Heart right ventricle (tissue), 16 donors: ENCODE measurements at regions not wholly inside any gene's neighbourhood (a gene's known extent, or its start where the extent isn't known, plus 50 kb on each side); places are given as distances from the start of the nearest gene placed in this dataset.

Source experiments
- ATAC-seq, 8 donors: fragments of 200-7000 bp; cut with Tn5 transposase; one replicate each; pipeline ENCODE4 v1.9.1; 2020; ENCODE audit warnings: mild to moderate bottlenecking in 8 of 8, moderate library complexity in 8 of 8, moderate number of reproducible peaks in 1 of 8
- DNase-seq, 2 donors: peaks; one replicate each; pipeline ENCODE4 v3.0.0-alpha.2; 2020
- H3K27ac ChIP-seq, 10 donors: fragments of 200-600 bp; sonication (generic) in 2 of 10; one replicate each; pipeline versions ENCODE4 v1.5.0 to v1.8.0; 2020 to 2022; ENCODE audit warnings: mild to moderate bottlenecking in 3 of 10
- H3K27me3 ChIP-seq, 7 donors: fragments of 200-600 bp; one replicate each; pipeline ENCODE4 v1.8.0; 2021 to 2022; ENCODE audit warnings: mild to moderate bottlenecking in 2 of 7
- H3K36me3 ChIP-seq, 9 donors: fragments of 200-600 bp; sonication (generic) in 1 of 9; one replicate each; pipeline versions ENCODE4 v1.5.0 to v1.8.0; 2020 to 2022; ENCODE audit warnings: mild to moderate bottlenecking in 2 of 9
- H3K4me1 ChIP-seq, 9 donors: fragments of 200-600 bp; sonication (generic) in 1 of 9; one replicate each; pipeline versions ENCODE4 v1.5.0 to v1.8.0; 2020 to 2022; ENCODE audit warnings: mild to moderate bottlenecking in 4 of 9
- H3K4me3 ChIP-seq, 10 donors: fragments of 200-600 bp; sonication (generic) in 2 of 10; one replicate each; pipeline versions ENCODE4 v1.5.0 to v1.8.0; 2020 to 2022; ENCODE audit warnings: mild to moderate bottlenecking in 7 of 10, moderate library complexity in 2 of 10
- H3K9me3 ChIP-seq, 11 donors: fragments of 200-600 bp in 10 of 11; sonication (generic) in 2 of 11; one replicate each; pipeline versions ENCODE4 v1.5.0 to v1.8.0; 2013 to 2022; ENCODE audit warnings: mild to moderate bottlenecking in 2 of 11, control low read depth in 1 of 11, moderate library complexity in 1 of 11
- CTCF ChIP-seq, 9 donors: fragments of 200-600 bp; sonication (generic) in 2 of 9; IDR thresholded peaks; one replicate each; pipeline versions ENCODE4 v1.5.0 to v1.8.0; 2021 to 2022; ENCODE audit warnings: antibody characterized with exemption in 9 of 9, mild to moderate bottlenecking in 5 of 9, moderate library complexity in 1 of 9
- WGBS, 2 donors: extraction: QIAGEN DNeasy Blood & Tissue Kit; methylation state at CpG; one replicate each; pipeline ENCODE4 v1.1.7; 2013; ENCODE audit warnings: inconsistent platforms in 1 of 2; 5-methylcytosine and 5-hydroxymethylcytosine counted together
- intact Hi-C, 10 donors: fragments of 100-400 bp; cut with DNase I; formaldehyde crosslinking; loops; one replicate each; pipeline versions ENCODE4 v1.11.1 to v1.14.2; 2022
- donor health status: Arrhythmogenic right ventricular cardiomyopathy.
- donor health status: ischemic (EF 13 %, LVEDD 7.1; RV severe dilation, severe dysfunction).
- donor health status: healthy with polysubstance abuse.
- donor health status: DM: no; HTN: yes; CAD: no.
- donor health status: DM: no; HTN: no; CAD: no.
- donor health status: ischemic (EF 25% LVEDD 6.9; RV normal size, moderate dysfunction).
- donor health status: ischemic (EF 25% LVEDD 5.7; RV mildly dilated, moderate dysfunction).
- donor health status: healthy.
- donor health status: DM: yes; HTN: yes; CAD: no.
- donor health status: Ischemic cardiomyopathy.
- donor health status: ischemic (EF 35%, LVEDD 5.7; RV mildly dilated, moderate dysfunction).
- donor health status: nonischemic (EF 11% LVEDD 7.7; RV severe dilation, severe dysfunction).
- donor health status: DM: yes; HTN: yes; CAD: no.
- donor health status: PGD.
- donor health status: ischemic (EF 29% LVEDD 5.4; RV normal size, mild dysfunction).
- donor health status: nonischemic (EF 23%, LVEDD 6.1; RV moderate dilation, normal function).

- 86 to 89% methylated on average over 7 of the region's 7 CpGs for WGBS, 2 donors
- DNase-seq = no peak
- intact Hi-C loops = no loop called here
- Histone ChIP-seq H3K36me3 (no peaks in the 10 kb centered on the region), H3K9me3 (peaks cover 0 to 18% (median 0%) of the 10 kb centered on the region in 11 donors), H3K27ac (no peak overlapping the region), H3K4me1 (no peaks in the 10 kb centered on the region), H3K4me3 (no peak overlapping the region), H3K27me3 (peaks cover 0 to 10% (median 0%) of the 10 kb centered on the region in 7 donors)
- no peak for ATAC-seq
- no peak for TF ChIP-seq CTCF (IDR thresholded peaks at IDR 0.05)
Measured at GRCh38 chr2:222133897-222134296, 164.9 kb downstream of the PAX3 start.

- DNase-seq (no peak), ATAC-seq (no peak)
- Histone ChIP-seq H3K36me3 (no peaks in the 10 kb centered on the region), H3K9me3 (no peaks in the 10 kb centered on the region), H3K27me3 (peaks cover 0 to 10% (median 0%) of the 10 kb centered on the region in 7 donors), H3K27ac (no peak overlapping the region), H3K4me3 (no peak overlapping the region), H3K4me1 (no peaks in the 10 kb centered on the region)
- intact Hi-C loops = no loop called here
- 62 to 70% methylated on average over 3 of the region's 3 CpGs for WGBS, 2 donors
- TF ChIP-seq CTCF (IDR thresholded peaks at IDR 0.05) = no peak
Measured at GRCh38 chr2:222130855-222131254, 167.9 kb downstream of the PAX3 start.

GRCh38 chr2:222127660-222128059 lies 171.1 kb downstream of the PAX3 start:
- no peaks in the 10 kb centered on the region for H3K36me3 ChIP-seq
- WGBS, 2 donors = 65 to 79% methylated on average over 6 of the region's 6 CpGs
- DNase-seq (no peak), ATAC-seq (no peak)
- no peak overlapping the region for H3K27ac ChIP-seq
- TF ChIP-seq CTCF (IDR thresholded peaks at IDR 0.05) = no peak
- no peaks in the 10 kb centered on the region for H3K4me1 ChIP-seq
- no peak overlapping the region for H3K4me3 ChIP-seq
- H3K9me3 ChIP-seq = no peaks in the 10 kb centered on the region
- intact Hi-C loops = no loop called here
- H3K27me3 ChIP-seq = peaks cover 0 to 6% (median 0%) of the 10 kb centered on the region in 7 donors

- Histone ChIP-seq H3K27ac (no peak overlapping the region), H3K4me1 (no peaks in the 10 kb centered on the region), H3K27me3 (peaks cover 0 to 13% (median 3%) of the 10 kb centered on the region in 7 donors), H3K9me3 (no peaks in the 10 kb centered on the region), H3K36me3 (no peaks in the 10 kb centered on the region), H3K4me3 (no peak overlapping the region)
- ATAC-seq = no peak
- no peak for DNase-seq
- TF ChIP-seq CTCF (IDR thresholded peaks at IDR 0.05) = no peak
- intact Hi-C loops = no loop called here
Measured at GRCh38 chr2:222120933-222121332, 177.9 kb downstream of the PAX3 start.

GRCh38 chr2:222115296-222115695 lies 183.5 kb downstream of the PAX3 start:
- 82 to 84% methylated on average over 3 of the region's 3 CpGs for WGBS, 2 donors
- Histone ChIP-seq H3K36me3 (no peaks in the 10 kb centered on the region), H3K4me3 (no peak overlapping the region), H3K27ac (no peak overlapping the region), H3K27me3 (peaks cover 0 to 18% (median 2%) of the 10 kb centered on the region in 7 donors), H3K4me1 (no peaks in the 10 kb centered on the region), H3K9me3 (no peaks in the 10 kb centered on the region)
- ATAC-seq = no peak
- DNase-seq = no peak
- no peak for TF ChIP-seq CTCF (IDR thresholded peaks at IDR 0.05)
- intact Hi-C loops = no loop called here
